IMR-90 (cell line): ENCODE measurements at regions not wholly inside any gene's neighbourhood (a gene's known extent, or its start where the extent isn't known, plus 50 kb on each side); places are given as distances from the start of the nearest gene placed in this dataset.

Experiments
- ATAC-seq: fragments of 200-7000 bp; cut with Tn5 transposase; 2 replicates; pipeline ENCODE4 v1.9.1; 2020; ENCODE audit warnings: low read depth, mild to moderate bottlenecking, moderate library complexity
- BruUV-seq: library from RNA; stranded (reverse); fragments of 400-500 nt; replicated peaks from 2 replicates; lab custom pipeline; 2021; lab: Mats Ljungman, UMichigan
- CTCF ChIA-PET: fragments of 300-600 bp; formaldehyde crosslinking; extraction: SDS; loops from one replicate; lab custom pipeline; 2021; ENCODE audit warnings: antibody characterized with exemption; lab: Yijun Ruan, JAX
- POLR2A ChIA-PET: fragments of 300-600 bp; sonication (Branson Sonifier 250); formaldehyde crosslinking; loops from one replicate; lab custom pipeline; 2022; ENCODE audit warnings: antibody characterized with exemption; ENCODE audit not compliant: unreplicated experiment; lab: Charles Lee
- DNase-seq: peaks from one replicate; pipeline ENCODE4 v3.0.0; 2013
- H2AFZ ChIP-seq: replicated peaks from 2 replicates; pipeline ENCODE3; 2013; ENCODE audit warnings: low read length, mild to moderate bottlenecking; ENCODE audit not compliant: poor library complexity
- H2AK5ac ChIP-seq: 2 replicates; pipeline ENCODE4 v1.6.1; 2013; ENCODE audit warnings: low read depth, low read length, inconsistent platforms
- H2AK9ac ChIP-seq: replicated peaks from 2 replicates; pipeline ENCODE3; 2013; ENCODE audit warnings: mild to moderate bottlenecking, low read depth, low read length, moderate library complexity; ENCODE audit not compliant: poor library complexity
- H2BK120ac ChIP-seq: 2 replicates; pipeline ENCODE4 v1.6.1; 2013; ENCODE audit warnings: low read depth, low read length, inconsistent platforms
- H2BK15ac ChIP-seq: 3 replicates; pipeline ENCODE4 v1.6.1; 2013; ENCODE audit warnings: low read depth, low read length, inconsistent platforms
- H2BK20ac ChIP-seq: 2 replicates; pipeline ENCODE4 v1.6.1; 2013; ENCODE audit warnings: low read depth, mild to moderate bottlenecking, inconsistent platforms, low read length, moderate library complexity
- H2BK5ac ChIP-seq: 2 replicates; pipeline ENCODE4 v1.6.1; 2013; ENCODE audit warnings: mild to moderate bottlenecking, low read depth, low read length, inconsistent platforms; ENCODE audit not compliant: poor library complexity, severe bottlenecking
- H3K14ac ChIP-seq: replicated peaks from 2 replicates; pipeline ENCODE4 v1.6.1; 2013; ENCODE audit warnings: low read depth, low read length, inconsistent platforms
- H3K18ac ChIP-seq: 2 replicates; pipeline ENCODE4 v1.6.1; 2013; ENCODE audit warnings: low read depth, low read length, control low read depth
- H3K23ac ChIP-seq: 2 replicates; pipeline ENCODE4 v1.6.1; 2013; ENCODE audit warnings: low read depth, low read length, inconsistent platforms
- H3K27ac ChIP-seq: 2 replicates; pipeline ENCODE4 v1.5.1; 2013; ENCODE audit warnings: mild to moderate bottlenecking, control low read depth, low read length; ENCODE audit not compliant: insufficient read depth
- H3K27me3 ChIP-seq: 2 replicates; pipeline ENCODE4 v1.6.1; 2013; ENCODE audit warnings: low read length; ENCODE audit not compliant: control insufficient read depth, insufficient read depth
- H3K36me3 ChIP-seq: 2 replicates; pipeline ENCODE4 v1.6.1; 2013; ENCODE audit warnings: low read length, mixed read lengths; ENCODE audit not compliant: control insufficient read depth, insufficient read depth
- H3K4ac ChIP-seq: 2 replicates; pipeline ENCODE4 v1.6.1; 2013; ENCODE audit warnings: low read depth, low read length, inconsistent platforms
- H3K4me1 ChIP-seq: 2 replicates; pipeline ENCODE4 v1.6.1; 2013; ENCODE audit warnings: low read length, mixed read lengths; ENCODE audit not compliant: control insufficient read depth, insufficient read depth
- H3K4me2 ChIP-seq: 2 replicates; pipeline ENCODE4 v1.6.1; 2013; ENCODE audit warnings: low read depth, mild to moderate bottlenecking, control low read depth, low read length, moderate library complexity
- H3K4me3 ChIP-seq: 2 replicates; pipeline ENCODE4 v1.5.1; 2013; ENCODE audit warnings: low read depth, mild to moderate bottlenecking, control low read depth, low read length, moderate library complexity; ENCODE audit not compliant: insufficient read depth
- H3K56ac ChIP-seq: 2 replicates; pipeline ENCODE4 v1.6.1; 2013; ENCODE audit warnings: low read length, inconsistent platforms; ENCODE audit not compliant: insufficient read depth; ENCODE audit errors: extremely low read depth
- H3K79me1 ChIP-seq, 2 experiments: 2 replicates each; pipeline ENCODE4 v1.6.1; 2013; ENCODE audit warnings: low read length in 2 of 2, inconsistent platforms in 1 of 2, low read depth in 1 of 2
- H3K9ac ChIP-seq: 2 replicates; pipeline ENCODE4 v1.6.1; 2013; ENCODE audit warnings: low read depth, low read length, control low read depth
- H3K9me1 ChIP-seq: 2 replicates; pipeline ENCODE4 v1.6.1; 2013; ENCODE audit warnings: low read length, inconsistent platforms; ENCODE audit not compliant: insufficient read depth
- H3K9me3 ChIP-seq: 2 replicates; pipeline ENCODE4 v1.6.1; 2013; ENCODE audit warnings: low read length; ENCODE audit not compliant: control insufficient read depth, insufficient read depth
- H4K20me1 ChIP-seq: 2 replicates; pipeline ENCODE4 v1.6.1; 2013; ENCODE audit warnings: low read length, inconsistent platforms; ENCODE audit not compliant: insufficient read depth
- H4K5ac ChIP-seq: 2 replicates; pipeline ENCODE4 v1.6.1; 2013; ENCODE audit warnings: mild to moderate bottlenecking, low read depth, low read length, control low read depth
- H4K8ac ChIP-seq, 2 experiments: 2 replicates each; pipeline ENCODE4 v1.6.1; 2013; ENCODE audit warnings: low read depth in 2 of 2, low read length in 2 of 2, control low read depth in 1 of 2, inconsistent platforms in 1 of 2
- H4K91ac ChIP-seq: 2 replicates; pipeline ENCODE4 v1.6.1; 2013; ENCODE audit warnings: low read depth, low read length, inconsistent platforms; ENCODE audit not compliant: insufficient read depth
- BHLHE40 ChIP-seq: fragments of 150-350 bp; IDR thresholded peaks from 2 replicates; pipeline ENCODE4 v1.6.1; 2016; ENCODE audit warnings: mild to moderate bottlenecking, low read depth, low read length
- CEBPB ChIP-seq: IDR thresholded peaks from 2 replicates; pipeline ENCODE4 v1.6.1; 2012; ENCODE audit warnings: low read depth, low read length, improper control_type of control experiment
- CHD1 ChIP-seq: IDR thresholded peaks from 2 replicates; pipeline ENCODE4 v1.6.1; 2012; ENCODE audit warnings: low read depth, low read length, improper control_type of control experiment
- FOS ChIP-seq: fragments of 150-350 bp; IDR thresholded peaks from 2 replicates; pipeline ENCODE4 v1.6.1; 2016; ENCODE audit warnings: low read depth, low read length
- MAFK ChIP-seq: IDR thresholded peaks from 2 replicates; pipeline ENCODE4 v1.6.1; 2012; ENCODE audit warnings: low read depth, low read length, improper control_type of control experiment
- MAZ ChIP-seq: IDR thresholded peaks from 2 replicates; pipeline ENCODE4 v1.6.1; 2012; ENCODE audit warnings: low read depth, mild to moderate bottlenecking, low read length, improper control_type of control experiment, moderate library complexity, borderline replicate concordance
- MXI1 ChIP-seq: IDR thresholded peaks from 2 replicates; pipeline ENCODE4 v1.6.1; 2012; ENCODE audit warnings: low read depth, mild to moderate bottlenecking, low read length, moderate library complexity, borderline replicate concordance
- NFE2L2 ChIP-seq: fragments of 150-350 bp; IDR thresholded peaks from 2 replicates; pipeline ENCODE4 v1.6.1; 2016; ENCODE audit warnings: low read depth, mild to moderate bottlenecking, low read length
- POLR2A ChIP-seq: IDR thresholded peaks from 2 replicates; pipeline ENCODE4 v1.6.1; 2012; ENCODE audit warnings: mild to moderate bottlenecking, low read depth, low read length
- RAD21 ChIP-seq: IDR thresholded peaks from 2 replicates; pipeline ENCODE4 v1.6.1; 2012; ENCODE audit warnings: low read length, improper control_type of control experiment
- RCOR1 ChIP-seq: IDR thresholded peaks from 2 replicates; pipeline ENCODE4 v1.6.1; 2012; ENCODE audit warnings: mild to moderate bottlenecking, low read length, improper control_type of control experiment; ENCODE audit not compliant: insufficient replicate concordance
- RFX5 ChIP-seq: IDR thresholded peaks from 2 replicates; pipeline ENCODE4 v1.8.0; 2012; ENCODE audit warnings: low read depth, mild to moderate bottlenecking, low read length, moderate library complexity
- SMC3 ChIP-seq: fragments of 150-350 bp; IDR thresholded peaks from 2 replicates; pipeline ENCODE4 v1.6.1; 2016; ENCODE audit warnings: low read depth, mild to moderate bottlenecking, antibody characterized with exemption, low read length, moderate library complexity
- WGBS, 2 experiments: methylation state at CpG; one replicate each; pipeline versions ENCODE4 v1.1.5 to v1.1.7; 2013; ENCODE audit warnings: missing lambda C conversion rate in 2 of 2; ENCODE audit not compliant: insufficient read length in 1 of 2; ENCODE audit errors: extremely low coverage in 2 of 2; 5-methylcytosine and 5-hydroxymethylcytosine counted together
- dilution Hi-C: fragments of 300-500 bp; cut with HindIII; formaldehyde crosslinking; loops from one replicate; pipeline ENCODE4 v1.14.3; 2018; ENCODE audit warnings: low sequenced_read_pairs; ENCODE audit not compliant: unreplicated experiment
- in situ Hi-C: fragments of 300-500 bp; cut with MboI; formaldehyde crosslinking; loops from 3 replicates; pipeline ENCODE4 v1.14.3; 2019; ENCODE audit warnings: low sequenced_read_pairs, inconsistent platforms, mixed read lengths
- intact Hi-C: fragments of 100-400 bp; cut with micrococcal nuclease; formaldehyde crosslinking; loops from 2 replicates; pipeline ENCODE4 v1.10.0; 2022
- TF ChIP-seq, protein P1 (sequence below): fragments of 150-350 bp; IDR thresholded peaks from 2 replicates; pipeline ENCODE4 v1.6.1; 2016; ENCODE audit warnings: low read depth, mild to moderate bottlenecking, low read length, moderate library complexity, borderline replicate concordance
- TF ChIP-seq, protein P2 (sequence below): conservative IDR thresholded peaks from 2 replicates; pipeline ENCODE4 v1.5.1; 2012; ENCODE audit warnings: mild to moderate bottlenecking, low read depth, low read length, improper control_type of control experiment
- TF ChIP-seq, protein P3 (sequence below): fragments of 150-350 bp; IDR thresholded peaks from 2 replicates; pipeline ENCODE4 v1.6.1; 2017; ENCODE audit warnings: mild to moderate bottlenecking, antibody characterized with exemption, low read length, low read depth

DNA sequence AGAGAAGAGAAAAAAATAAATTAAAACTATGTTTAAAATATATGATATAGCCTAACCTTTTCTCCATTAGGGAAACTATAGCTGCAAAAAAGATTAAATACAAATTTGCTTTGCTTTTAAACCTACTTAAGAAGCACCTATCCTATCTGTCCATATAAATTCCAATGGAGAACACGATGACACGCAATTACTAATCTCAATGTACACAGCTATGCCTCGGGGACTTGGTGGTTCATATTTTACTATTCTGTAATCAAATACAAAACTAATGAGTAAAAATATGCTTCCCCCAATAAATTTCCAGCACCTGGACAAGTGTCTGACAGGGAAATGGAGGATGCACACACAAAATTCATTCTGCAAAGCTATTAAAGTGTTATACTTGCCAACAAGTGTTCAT, 386.4 kb downstream of the LMO4 start:
- Histone ChIP-seq H4K20me1 (no peaks in the 10 kb centered on the region), H4K8ac (no peak overlapping the region), H3K27me3 (no peaks in the 10 kb centered on the region), H3K9me3 (no peaks in the 10 kb centered on the region), H3K14ac (no peak overlapping the region), H3K9me1 (no peaks in the 10 kb centered on the region), H2BK15ac (no peak overlapping the region), H2BK20ac (no peak overlapping the region), H3K23ac (no peak overlapping the region), H2BK120ac (no peak overlapping the region), H3K9ac (no peak overlapping the region), H3K18ac (no peak overlapping the region), H3K27ac (no peak overlapping the region), H3K56ac (no peak overlapping the region), H2AK5ac (no peak overlapping the region), H2AK9ac (no peak overlapping the region), H3K4me1 (no peaks in the 10 kb centered on the region), H2BK5ac (no peak overlapping the region), H3K79me1 (no peaks in the 10 kb centered on the region), H4K91ac (no peak overlapping the region), H3K36me3 (no peaks in the 10 kb centered on the region), H4K5ac (no peak overlapping the region), H3K4ac (no peak overlapping the region), H3K4me2 (no peak overlapping the region), H2AFZ (no peak overlapping the region), H3K4me3 (no peak overlapping the region)
- in situ Hi-C loops (no loop called here), dilution Hi-C loops (no loop called here), intact Hi-C loops (no loop called here)
- POLR2A ChIA-PET, result no interaction called here
- CTCF ChIA-PET, result no interaction called here
- ATAC-seq (no peak), DNase-seq (no peak)
- BruUV-seq, result no TSS peak
- no CpG with 5 or more reads among the region's 3 CpGs for WGBS, 2 experiments
- TF ChIP-seq RFX5 (no peak), BHLHE40 (no peak), POLR2A (no peak), RAD21 (no peak), SMC3 (no peak), MAZ (no peak), CHD1 (no peak), CEBPB (no peak), NFE2L2 (no peak), MAFK (no peak), FOS (no peak), RCOR1 (no peak), MXI1 (no peak)
- TF ChIP-seq, protein P1, sequence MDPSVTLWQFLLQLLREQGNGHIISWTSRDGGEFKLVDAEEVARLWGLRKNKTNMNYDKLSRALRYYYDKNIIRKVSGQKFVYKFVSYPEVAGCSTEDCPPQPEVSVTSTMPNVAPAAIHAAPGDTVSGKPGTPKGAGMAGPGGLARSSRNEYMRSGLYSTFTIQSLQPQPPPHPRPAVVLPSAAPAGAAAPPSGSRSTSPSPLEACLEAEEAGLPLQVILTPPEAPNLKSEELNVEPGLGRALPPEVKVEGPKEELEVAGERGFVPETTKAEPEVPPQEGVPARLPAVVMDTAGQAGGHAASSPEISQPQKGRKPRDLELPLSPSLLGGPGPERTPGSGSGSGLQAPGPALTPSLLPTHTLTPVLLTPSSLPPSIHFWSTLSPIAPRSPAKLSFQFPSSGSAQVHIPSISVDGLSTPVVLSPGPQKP, result no peak
- TF ChIP-seq, protein P2, sequence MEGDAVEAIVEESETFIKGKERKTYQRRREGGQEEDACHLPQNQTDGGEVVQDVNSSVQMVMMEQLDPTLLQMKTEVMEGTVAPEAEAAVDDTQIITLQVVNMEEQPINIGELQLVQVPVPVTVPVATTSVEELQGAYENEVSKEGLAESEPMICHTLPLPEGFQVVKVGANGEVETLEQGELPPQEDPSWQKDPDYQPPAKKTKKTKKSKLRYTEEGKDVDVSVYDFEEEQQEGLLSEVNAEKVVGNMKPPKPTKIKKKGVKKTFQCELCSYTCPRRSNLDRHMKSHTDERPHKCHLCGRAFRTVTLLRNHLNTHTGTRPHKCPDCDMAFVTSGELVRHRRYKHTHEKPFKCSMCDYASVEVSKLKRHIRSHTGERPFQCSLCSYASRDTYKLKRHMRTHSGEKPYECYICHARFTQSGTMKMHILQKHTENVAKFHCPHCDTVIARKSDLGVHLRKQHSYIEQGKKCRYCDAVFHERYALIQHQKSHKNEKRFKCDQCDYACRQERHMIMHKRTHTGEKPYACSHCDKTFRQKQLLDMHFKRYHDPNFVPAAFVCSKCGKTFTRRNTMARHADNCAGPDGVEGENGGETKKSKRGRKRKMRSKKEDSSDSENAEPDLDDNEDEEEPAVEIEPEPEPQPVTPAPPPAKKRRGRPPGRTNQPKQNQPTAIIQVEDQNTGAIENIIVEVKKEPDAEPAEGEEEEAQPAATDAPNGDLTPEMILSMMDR, result no peak
- TF ChIP-seq, protein P3, sequence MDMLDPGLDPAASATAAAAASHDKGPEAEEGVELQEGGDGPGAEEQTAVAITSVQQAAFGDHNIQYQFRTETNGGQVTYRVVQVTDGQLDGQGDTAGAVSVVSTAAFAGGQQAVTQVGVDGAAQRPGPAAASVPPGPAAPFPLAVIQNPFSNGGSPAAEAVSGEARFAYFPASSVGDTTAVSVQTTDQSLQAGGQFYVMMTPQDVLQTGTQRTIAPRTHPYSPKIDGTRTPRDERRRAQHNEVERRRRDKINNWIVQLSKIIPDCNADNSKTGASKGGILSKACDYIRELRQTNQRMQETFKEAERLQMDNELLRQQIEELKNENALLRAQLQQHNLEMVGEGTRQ, result no peak
